Ammon's horn (tissue), 1 donor: ENCODE measurements at regions not wholly inside any gene's neighbourhood (a gene's known extent, or its start where the extent isn't known, plus 50 kb on each side); places are given as distances from the start of the nearest gene placed in this dataset.

Experiments
- DNase-seq: peaks from one replicate; pipeline ENCODE4 v3.0.0-alpha.2; 2016; ENCODE audit warnings: low spot score

DNA sequence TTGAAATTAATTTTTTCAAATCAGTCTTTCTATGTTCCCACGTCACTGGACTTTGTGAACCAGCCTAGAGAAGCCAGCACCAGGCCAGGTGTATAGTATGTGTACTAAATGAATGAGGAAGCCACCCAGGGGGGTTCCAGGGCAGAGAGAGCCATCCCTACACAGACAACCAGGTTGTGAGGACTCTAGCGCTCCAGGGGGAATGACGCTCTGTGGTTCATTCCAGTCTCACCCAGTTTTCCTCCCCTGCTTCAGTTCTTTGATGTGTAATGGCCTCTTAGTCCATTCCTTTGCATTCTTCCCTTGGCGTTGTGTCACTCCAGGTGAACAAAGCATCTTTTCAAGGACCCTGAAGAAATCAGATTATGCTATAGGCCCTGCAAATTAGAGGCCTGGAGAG is 330.6 kb downstream of the NSG2 start:
- no peak for DNase-seq

DNA sequence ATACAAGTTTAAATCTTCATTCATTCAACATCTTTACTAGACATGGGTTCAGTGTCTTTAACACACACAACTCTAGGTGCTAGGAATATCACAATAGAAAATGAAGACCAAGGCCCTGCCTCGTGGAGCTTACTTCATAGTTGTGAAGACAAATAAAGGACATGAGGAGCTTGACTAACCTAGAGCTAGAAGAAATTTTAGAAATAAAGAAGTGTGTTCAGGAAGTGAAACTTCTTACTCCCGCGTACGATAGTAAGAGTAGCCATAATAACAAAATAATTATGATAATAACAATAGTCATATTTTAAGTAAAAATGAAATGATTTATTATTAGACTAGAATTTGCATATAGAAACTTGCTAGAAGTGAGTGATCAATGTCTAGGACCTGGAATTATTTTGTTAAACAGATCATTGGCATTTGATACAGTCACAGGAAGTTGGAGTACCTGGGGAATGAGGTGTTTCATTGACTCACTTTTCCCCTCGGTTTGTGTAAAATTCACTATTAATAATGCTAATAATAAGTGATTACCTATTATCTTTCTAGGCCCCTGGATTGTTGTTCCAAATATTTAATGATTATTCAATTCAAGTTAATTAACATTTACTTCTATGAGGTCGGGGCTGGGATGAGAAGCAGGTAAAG is 331.3 kb downstream of the NSG2 start:
- DNase-seq = no peak

DNA sequence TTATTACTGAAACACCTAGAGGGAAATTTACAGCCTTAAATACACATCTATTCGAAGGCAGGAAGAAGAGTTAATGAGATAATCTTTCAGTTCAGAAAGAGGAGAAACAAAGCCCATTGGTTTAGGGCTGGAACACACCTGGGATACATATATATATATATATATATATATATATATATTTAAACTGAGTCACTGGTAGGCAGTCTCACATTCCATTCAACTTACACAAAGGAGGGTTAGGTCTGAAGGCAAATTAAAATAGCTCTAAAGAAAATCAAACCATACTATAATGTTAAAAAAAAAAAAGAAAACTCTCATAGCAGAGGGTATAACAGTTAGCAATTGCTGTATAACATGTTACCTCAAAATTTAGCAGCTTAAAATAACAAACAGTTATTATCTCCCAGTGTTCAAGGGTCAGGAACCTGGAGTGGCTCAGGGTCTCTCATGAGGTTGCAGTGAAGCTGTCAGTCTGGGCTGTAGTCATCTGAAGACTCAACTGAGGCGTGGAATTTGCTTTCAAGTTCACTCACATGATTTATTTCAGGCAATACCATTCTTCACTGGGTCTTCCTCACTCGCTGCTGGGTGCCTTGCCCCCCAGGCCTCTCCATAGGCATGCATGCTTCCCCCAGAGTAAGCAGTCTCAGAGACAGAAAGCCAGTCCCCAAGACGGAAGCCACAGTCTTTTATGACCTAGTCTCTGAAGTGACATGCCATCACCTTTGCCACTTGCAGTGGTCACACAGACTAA is 332.8 kb downstream of the NSG2 start:
- DNase-seq = no peak

DNA sequence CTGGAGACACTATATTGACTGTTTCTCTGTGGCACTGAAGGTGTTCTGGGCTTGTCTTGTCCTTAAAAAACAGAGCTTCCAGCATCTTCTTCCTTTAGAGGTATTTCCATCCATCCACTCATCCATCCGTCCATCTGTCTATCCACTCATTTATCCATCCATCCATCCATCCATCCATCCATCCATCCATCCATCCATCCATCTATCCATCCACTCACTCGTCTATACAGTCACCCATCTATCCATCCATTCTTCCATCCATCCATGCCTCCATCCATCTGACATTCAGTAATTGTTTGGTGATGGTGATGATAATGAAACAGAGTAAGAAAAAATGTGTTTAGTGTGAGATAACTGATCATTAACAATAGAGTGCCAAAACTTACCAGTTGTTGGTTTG is 334.8 kb downstream of the NSG2 start:
- no peak for DNase-seq

DNA sequence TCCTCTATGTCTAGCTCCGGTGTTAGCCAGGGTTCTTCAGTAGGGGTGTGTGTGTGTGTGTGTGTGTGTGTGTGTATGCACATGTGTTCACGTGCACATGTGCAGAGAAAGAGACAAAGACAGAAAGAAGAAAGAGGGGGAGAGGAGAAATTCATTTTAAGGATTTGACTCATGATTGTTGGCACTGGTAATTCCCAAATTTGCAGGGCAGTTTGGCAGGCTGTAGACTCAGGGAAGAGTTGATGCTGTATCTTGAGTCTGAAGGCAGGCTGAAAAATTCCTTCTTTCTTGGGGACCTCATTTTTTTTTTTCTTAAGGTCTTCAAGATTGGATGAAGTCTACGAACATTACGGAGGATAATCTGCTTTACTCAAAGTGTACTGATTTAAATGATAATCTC is 335.7 kb downstream of the NSG2 start:
- DNase-seq = no peak

DNA sequence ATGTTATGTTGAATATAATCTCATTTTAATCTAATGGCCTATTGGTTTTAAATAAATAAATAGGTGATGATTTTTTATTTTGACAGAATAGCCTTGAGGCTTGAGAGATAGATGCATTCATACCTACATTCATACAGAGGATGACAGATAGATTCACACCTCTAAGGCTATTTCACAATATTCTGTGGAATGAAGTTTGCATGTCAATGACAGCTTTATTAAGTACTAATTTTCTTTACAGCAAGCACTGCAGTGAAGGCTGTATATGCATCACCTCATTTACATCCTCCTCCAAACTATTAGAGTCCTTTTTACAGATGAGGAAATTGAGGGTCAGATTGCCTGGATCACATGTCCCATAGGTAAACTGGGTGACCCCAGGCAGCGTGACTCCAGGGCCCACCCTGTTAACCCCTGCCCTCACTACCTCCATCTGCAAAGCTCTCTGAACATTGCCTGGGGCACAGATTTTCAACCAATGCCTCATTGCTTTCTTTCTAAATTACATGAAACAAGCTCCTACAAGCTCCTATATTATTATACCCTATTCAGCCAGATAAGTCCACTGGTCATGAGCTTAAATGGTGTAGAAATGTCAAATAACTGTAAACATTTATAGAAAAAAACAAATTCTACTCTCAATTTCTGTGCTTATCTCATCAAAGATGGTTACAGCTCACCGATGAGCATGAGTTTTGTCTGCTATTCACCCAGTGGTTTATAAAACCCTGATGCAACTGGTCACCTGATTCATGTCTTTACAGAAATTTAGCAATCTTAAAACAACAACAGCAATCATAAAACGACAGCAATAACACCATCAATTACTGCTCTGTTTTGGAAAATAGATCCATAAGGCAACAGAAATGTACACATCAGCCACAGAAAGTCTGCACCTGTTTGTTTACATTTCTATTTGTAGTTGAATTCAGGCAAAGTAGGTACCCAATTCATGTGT is 338.0 kb downstream of the NSG2 start:
- DNase-seq = no peak

DNA sequence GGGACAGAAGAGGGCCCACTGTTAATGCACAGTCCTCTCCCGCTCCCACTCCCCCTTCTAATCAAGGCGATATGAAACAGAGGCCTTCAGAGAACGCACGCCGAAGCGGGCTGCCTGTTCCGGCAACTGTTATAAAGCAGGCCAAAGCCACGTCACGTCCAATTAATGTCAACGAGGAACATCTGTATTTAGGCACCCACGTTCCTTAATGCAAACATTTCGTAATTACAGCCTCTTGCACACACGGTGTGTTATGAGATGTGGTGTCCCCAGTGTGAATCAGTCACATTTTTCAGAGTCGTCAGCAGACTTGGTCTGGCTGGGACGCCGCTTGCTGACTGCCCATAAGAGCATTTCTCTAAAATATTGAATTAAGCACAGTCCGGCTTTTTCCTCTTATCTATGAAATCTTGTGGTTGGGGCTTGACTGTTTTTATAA is 339.0 kb downstream of the NSG2 start:
- no peak for DNase-seq

DNA sequence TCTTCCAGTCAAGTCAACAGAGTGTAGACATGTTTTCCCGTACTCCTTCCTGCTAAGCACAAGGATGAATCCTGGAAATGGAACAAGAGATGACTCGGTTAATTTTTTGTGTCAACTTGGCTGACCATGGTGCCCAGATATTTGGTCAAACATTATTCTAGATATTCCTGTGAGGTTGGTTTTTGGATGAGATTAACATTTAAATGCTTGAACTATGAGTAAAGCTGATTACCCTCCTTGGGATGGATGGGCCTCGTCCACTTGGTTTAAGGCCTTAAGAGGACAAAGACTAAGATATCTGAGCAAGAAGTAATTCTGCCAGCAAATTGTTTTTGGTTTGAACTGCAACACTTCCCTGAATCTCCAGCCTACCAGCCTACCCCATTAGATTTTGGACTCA is 338.1 kb upstream of the MSX2 start:
- DNase-seq = no peak

DNA sequence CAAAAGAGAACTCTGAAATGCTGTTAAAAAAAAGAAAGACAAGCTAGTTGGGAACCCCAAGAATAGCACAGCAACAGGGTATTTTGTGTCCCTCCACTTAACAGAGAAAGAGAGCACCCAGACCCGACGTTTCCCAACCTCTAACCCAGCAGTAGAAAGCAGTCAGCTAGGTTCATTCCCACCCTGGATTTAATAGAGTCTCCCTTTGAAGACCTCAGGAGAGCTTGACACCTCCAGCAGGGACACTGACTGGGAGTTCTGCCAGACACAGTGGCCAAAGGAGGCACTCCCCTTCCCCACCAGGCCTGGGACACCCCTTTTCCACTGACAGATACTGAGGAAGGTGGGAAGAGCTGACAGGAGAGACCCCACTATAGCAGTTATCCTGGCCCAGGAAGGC is 337.5 kb upstream of the MSX2 start:
- DNase-seq = no peak

DNA sequence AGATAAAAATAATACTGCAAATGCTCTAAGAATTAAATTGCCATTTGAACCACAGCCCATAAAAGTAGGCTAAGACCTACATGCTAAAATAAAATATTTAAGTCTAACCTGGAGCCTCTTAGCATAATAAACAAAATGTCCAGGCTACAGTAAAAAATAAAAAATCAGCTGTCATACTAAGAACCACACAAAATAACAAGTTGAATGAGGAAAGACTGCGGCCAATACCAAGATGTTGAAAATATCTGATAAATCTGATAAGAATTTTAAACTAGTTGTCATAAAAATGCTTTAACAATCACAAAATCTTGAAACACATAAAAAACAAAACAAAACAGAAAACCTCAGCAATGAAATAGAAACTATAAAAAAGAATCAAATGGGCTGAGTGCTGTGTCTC is 336.9 kb upstream of the MSX2 start:
- no peak for DNase-seq

DNA sequence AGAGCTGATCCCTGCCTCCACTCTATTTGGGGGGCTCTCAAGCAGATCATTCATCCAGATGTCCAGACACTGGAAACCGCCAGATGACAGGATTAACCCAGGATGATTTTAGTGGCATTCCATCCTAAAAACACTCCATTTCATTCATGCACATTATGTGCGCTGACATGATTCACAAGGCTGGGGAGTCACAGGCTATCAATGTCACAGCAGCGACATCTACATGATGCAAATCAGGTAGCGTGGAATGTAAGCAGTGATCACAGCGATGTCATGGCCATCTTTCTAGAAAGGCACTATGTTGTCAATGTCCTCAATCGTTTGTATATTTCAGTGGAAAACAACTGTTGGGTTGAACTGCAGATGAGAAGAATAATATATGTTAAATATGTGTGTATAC is 331.5 kb upstream of the MSX2 start:
- DNase-seq = no peak

DNA sequence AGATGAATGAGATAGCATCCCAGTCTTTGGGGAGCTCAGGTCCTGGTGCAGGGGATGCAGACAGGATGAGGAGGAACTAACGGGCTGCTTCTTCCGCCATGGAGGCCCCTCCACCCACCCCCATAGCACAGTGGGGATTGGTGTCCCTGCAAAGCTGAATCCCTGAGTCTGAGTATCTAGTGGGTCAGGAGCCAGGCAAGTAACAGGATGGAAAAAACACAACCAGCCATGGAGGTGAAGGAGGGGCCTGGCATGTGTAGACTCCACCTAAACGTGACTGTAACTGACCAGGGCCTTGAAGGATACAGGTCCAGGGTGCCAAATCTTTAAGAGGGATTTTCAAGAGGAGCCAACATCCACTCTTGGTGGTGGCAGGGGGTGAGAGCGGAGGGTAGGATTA is 327.8 kb upstream of the MSX2 start:
- DNase-seq = no peak

DNA sequence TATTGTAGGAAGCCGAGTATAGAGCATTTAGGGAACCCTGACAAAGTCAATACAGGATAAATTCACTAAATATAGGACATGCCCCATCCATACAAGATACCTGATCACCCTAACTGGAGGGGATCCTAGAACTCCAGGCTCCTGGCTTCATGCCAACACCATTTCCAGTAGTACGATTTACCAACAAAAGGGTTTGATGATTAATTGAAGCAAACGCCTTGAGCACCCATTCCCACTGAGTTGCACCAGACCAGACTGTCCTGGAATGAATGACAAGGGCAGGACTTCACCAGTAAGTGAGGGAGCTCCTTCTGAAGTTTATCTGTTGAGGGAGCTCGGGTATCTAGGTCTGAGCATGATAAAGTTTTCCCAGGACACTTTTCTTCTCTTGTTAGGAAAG is 327.2 kb upstream of the MSX2 start:
- no peak for DNase-seq

DNA sequence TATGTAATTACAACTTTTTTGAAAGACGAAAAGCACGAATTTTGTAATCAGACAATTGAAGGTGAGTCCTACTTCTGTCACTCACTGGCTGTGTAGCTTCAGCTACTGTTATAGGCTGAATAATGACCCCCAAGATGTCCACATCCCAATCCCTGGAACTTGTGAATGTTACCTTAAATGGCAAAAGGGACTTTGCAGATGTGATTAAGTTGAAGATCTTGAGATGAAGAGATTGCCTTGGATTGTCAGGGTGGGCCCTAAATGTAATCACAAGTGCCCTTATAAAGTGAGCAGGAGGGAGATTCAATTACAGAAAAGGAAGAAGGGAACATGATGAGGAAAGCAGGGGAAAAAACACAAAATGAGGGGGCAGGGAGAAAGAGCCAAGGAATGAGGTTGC is 326.2 kb upstream of the MSX2 start:
- no peak for DNase-seq

DNA sequence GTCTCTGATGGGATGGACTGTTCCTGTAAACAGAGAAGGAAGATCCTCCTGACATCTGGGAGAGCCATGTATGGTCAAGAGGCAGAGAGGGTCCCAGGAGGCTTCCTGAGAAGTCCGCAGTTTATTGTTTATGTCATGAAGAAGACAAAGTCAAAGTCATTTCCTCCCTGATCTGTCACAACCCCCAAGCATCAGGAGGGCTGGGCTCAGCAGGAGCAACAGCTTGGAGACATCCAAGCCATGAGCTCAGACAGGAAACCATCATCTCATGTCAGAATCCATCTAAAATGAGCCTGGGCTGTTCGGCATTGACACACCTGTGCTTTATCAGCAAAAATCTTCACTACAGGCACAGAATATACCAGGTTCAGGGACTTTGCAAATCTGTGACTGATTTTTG is 325.0 kb upstream of the MSX2 start:
- DNase-seq = no peak

DNA sequence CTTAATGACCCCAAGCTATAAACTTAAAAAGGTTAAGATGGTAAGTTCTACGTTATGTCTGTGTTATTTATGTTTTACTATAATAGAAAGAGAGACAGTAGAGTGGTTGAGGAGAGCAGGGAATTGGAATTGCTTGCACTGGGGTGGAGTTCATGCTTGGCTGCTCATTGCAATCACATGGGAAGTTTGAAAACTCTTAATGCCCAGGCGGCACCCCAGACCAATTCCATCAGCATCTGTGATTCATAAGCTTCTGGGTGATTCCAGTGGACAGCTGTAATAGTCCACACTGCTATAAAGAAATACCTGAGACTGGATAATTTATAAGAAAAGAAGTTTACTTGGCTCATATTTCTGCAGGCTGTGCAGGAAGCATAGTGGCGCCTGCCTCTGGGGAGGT is 323.9 kb upstream of the MSX2 start:
- no peak for DNase-seq

DNA sequence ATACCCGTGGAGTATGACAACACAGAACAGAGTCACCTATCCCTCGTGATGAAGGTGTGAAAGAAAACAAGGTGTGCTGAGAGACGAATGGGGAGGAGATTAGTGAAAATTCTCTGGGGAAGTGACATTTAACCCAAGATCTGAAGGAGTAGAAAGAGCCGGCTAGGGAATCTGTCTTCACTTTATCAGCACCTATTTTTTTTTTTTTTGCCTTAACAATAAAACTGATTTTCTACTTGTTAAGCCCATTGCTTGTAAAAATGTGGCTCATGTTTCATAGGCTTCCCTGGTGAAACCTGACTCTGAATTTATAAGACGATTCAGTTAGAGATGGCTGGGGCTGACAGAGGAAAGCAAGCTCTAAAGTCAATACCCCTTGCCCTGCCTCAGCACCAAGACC is 322.6 kb upstream of the MSX2 start:
- no peak for DNase-seq

DNA sequence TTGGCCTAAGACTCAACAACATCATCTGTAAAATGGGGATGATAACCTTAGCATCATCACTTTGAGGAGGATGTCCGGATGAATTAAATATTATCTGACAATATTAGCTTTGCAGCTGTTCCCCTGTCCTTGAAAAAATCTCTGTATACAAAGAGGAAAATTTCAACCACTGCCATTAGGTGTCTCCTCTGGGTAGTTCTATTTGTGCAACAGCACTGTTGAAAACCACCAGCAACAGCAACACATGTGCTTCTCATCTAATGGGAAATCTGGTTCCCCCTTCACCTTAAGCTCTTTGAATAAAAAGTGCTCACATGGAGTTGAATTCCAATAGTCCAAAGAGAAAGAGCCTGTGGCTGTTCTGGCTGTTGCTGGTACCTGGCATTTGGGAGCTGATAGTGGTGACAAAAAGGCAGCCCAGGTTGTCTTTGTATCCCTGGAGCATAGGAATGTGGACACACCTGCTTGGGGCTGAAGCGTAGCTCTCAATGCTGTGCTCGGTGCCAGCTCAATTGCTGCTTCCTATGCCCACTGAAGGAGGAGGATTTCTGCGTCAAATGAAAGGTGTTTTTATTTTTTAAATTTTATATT is 322.1 kb upstream of the MSX2 start:
- no peak for DNase-seq

DNA sequence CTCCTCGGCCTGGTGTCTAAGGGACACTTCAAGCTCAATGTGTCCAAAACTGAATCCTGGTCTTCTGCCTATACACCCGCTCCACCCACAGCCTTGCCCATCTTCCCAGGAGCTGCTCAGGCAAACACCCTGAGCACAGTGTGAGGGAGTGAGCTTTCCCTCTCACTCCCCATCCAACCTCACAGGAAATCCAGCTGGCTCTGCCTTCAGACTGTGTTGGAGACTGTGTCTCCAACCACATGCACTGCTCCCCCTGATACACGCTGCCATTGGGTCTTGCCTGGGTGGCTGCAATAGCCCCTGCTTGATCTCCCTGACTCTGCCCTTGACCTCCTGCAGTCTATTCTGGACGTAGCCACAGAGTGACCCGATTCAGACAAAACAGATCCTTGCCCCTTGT is 319.5 kb upstream of the MSX2 start:
- no peak for DNase-seq

DNA sequence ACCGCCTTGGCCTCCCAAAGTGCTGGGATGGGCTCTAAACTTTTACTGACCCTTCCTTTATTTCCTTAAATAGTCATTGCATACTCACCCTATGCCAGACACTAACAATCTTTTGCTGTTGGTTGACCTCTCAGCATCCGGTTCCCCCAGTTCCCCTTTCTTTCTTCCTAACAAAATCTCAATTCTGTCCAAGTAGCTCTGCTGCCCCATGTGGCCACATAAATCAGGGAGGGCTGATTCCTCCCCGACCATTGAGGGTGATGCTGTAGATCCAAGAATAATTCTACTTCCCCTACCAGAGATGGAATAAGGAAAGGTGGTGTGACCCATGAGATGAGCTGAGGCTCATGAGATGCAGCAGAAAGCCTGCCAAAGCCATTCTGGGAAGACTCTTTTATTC is 315.3 kb upstream of the MSX2 start:
- no peak for DNase-seq

DNA sequence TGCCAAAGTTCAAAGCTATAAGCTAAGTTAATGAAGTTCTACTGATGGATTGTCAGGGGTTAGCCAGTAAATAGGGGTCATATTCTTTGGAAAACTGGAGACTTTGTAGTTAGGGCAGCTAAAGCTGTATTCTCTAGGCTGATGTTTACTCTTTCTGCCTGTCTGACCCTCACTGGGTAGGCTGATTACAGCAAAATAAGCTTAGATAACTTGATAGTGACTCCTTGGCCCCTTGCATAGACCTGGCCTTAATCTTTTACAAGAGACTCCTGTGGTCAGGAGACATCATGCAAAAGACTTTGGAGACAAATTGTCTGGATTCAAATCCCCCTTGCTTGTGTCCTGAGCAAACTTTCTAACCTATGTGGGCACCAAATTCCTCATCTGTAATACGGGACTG is 314.4 kb upstream of the MSX2 start:
- no peak for DNase-seq

DNA sequence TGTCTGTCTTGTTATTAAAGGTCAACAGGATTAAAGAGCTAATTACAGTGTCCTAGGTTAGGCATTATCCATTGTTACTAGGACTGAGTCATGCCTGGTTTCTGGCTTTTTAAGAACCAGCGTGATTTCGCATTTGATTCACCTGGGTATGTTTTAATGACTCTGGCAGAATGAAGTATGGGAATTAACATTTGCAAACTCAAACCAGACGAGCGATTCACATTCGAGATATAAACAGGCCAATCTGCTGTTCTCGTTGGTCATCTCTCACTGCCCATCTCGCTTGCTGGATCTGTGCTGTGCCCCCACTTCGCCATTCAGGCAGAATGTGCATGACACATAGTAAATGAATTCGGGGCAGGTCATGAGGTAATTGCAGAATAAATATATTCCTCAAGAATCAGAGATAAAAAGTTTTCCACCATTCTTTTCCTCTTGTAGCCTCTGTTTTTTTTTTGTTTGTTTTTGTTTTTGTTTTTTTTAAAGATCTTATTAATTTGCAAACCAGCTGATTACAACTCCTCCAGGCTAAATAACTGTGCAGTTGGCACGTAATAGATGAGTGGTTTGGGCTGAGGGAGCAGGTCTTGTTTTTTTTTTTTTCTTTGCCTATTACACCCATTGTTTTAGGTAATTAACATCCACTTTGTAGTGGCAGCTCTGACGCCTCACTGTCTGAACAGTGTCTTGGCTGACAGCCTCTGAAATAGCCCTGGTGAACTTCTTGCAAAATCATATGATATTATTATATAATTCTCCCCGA is 313.5 kb upstream of the MSX2 start:
- no peak for DNase-seq
